IMR-90 (cell line): ENCODE measurements at regions not wholly inside any gene's neighbourhood (a gene's known extent, or its start where the extent isn't known, plus 50 kb on each side); places are given as distances from the start of the nearest gene placed in this dataset.

ENCODE experiments used
- ATAC-seq: fragments of 200-7000 bp; cut with Tn5 transposase; 2 replicates; pipeline ENCODE4 v1.9.1; 2020; ENCODE audit warnings: low read depth, mild to moderate bottlenecking, moderate library complexity
- BruUV-seq: library from RNA; stranded (reverse); fragments of 400-500 nt; replicated peaks from 2 replicates; lab custom pipeline; 2021; lab: Mats Ljungman, UMichigan
- CTCF ChIA-PET: fragments of 300-600 bp; formaldehyde crosslinking; extraction: SDS; loops from one replicate; lab custom pipeline; 2021; ENCODE audit warnings: antibody characterized with exemption; lab: Yijun Ruan, JAX
- POLR2A ChIA-PET: fragments of 300-600 bp; sonication (Branson Sonifier 250); formaldehyde crosslinking; loops from one replicate; lab custom pipeline; 2022; ENCODE audit warnings: antibody characterized with exemption; ENCODE audit not compliant: unreplicated experiment; lab: Charles Lee
- DNase-seq: peaks from one replicate; pipeline ENCODE4 v3.0.0; 2013
- H2AFZ ChIP-seq: replicated peaks from 2 replicates; pipeline ENCODE3; 2013; ENCODE audit warnings: low read length, mild to moderate bottlenecking; ENCODE audit not compliant: poor library complexity
- H2AK5ac ChIP-seq: 2 replicates; pipeline ENCODE4 v1.6.1; 2013; ENCODE audit warnings: low read depth, low read length, inconsistent platforms
- H2AK9ac ChIP-seq: replicated peaks from 2 replicates; pipeline ENCODE3; 2013; ENCODE audit warnings: mild to moderate bottlenecking, low read depth, low read length, moderate library complexity; ENCODE audit not compliant: poor library complexity
- H2BK120ac ChIP-seq: 2 replicates; pipeline ENCODE4 v1.6.1; 2013; ENCODE audit warnings: low read depth, low read length, inconsistent platforms
- H2BK15ac ChIP-seq: 3 replicates; pipeline ENCODE4 v1.6.1; 2013; ENCODE audit warnings: low read depth, low read length, inconsistent platforms
- H2BK20ac ChIP-seq: 2 replicates; pipeline ENCODE4 v1.6.1; 2013; ENCODE audit warnings: low read depth, mild to moderate bottlenecking, inconsistent platforms, low read length, moderate library complexity
- H2BK5ac ChIP-seq: 2 replicates; pipeline ENCODE4 v1.6.1; 2013; ENCODE audit warnings: mild to moderate bottlenecking, low read depth, low read length, inconsistent platforms; ENCODE audit not compliant: poor library complexity, severe bottlenecking
- H3K14ac ChIP-seq: replicated peaks from 2 replicates; pipeline ENCODE4 v1.6.1; 2013; ENCODE audit warnings: low read depth, low read length, inconsistent platforms
- H3K18ac ChIP-seq: 2 replicates; pipeline ENCODE4 v1.6.1; 2013; ENCODE audit warnings: low read depth, low read length, control low read depth
- H3K23ac ChIP-seq: 2 replicates; pipeline ENCODE4 v1.6.1; 2013; ENCODE audit warnings: low read depth, low read length, inconsistent platforms
- H3K27ac ChIP-seq: 2 replicates; pipeline ENCODE4 v1.5.1; 2013; ENCODE audit warnings: mild to moderate bottlenecking, control low read depth, low read length; ENCODE audit not compliant: insufficient read depth
- H3K27me3 ChIP-seq: 2 replicates; pipeline ENCODE4 v1.6.1; 2013; ENCODE audit warnings: low read length; ENCODE audit not compliant: control insufficient read depth, insufficient read depth
- H3K36me3 ChIP-seq: 2 replicates; pipeline ENCODE4 v1.6.1; 2013; ENCODE audit warnings: low read length, mixed read lengths; ENCODE audit not compliant: control insufficient read depth, insufficient read depth
- H3K4ac ChIP-seq: 2 replicates; pipeline ENCODE4 v1.6.1; 2013; ENCODE audit warnings: low read depth, low read length, inconsistent platforms
- H3K4me1 ChIP-seq: 2 replicates; pipeline ENCODE4 v1.6.1; 2013; ENCODE audit warnings: low read length, mixed read lengths; ENCODE audit not compliant: control insufficient read depth, insufficient read depth
- H3K4me2 ChIP-seq: 2 replicates; pipeline ENCODE4 v1.6.1; 2013; ENCODE audit warnings: low read depth, mild to moderate bottlenecking, control low read depth, low read length, moderate library complexity
- H3K4me3 ChIP-seq: 2 replicates; pipeline ENCODE4 v1.5.1; 2013; ENCODE audit warnings: low read depth, mild to moderate bottlenecking, control low read depth, low read length, moderate library complexity; ENCODE audit not compliant: insufficient read depth
- H3K56ac ChIP-seq: 2 replicates; pipeline ENCODE4 v1.6.1; 2013; ENCODE audit warnings: low read length, inconsistent platforms; ENCODE audit not compliant: insufficient read depth; ENCODE audit errors: extremely low read depth
- H3K79me1 ChIP-seq, 2 experiments: 2 replicates each; pipeline ENCODE4 v1.6.1; 2013; ENCODE audit warnings: low read length in 2 of 2, inconsistent platforms in 1 of 2, low read depth in 1 of 2
- H3K9ac ChIP-seq: 2 replicates; pipeline ENCODE4 v1.6.1; 2013; ENCODE audit warnings: low read depth, low read length, control low read depth
- H3K9me1 ChIP-seq: 2 replicates; pipeline ENCODE4 v1.6.1; 2013; ENCODE audit warnings: low read length, inconsistent platforms; ENCODE audit not compliant: insufficient read depth
- H3K9me3 ChIP-seq: 2 replicates; pipeline ENCODE4 v1.6.1; 2013; ENCODE audit warnings: low read length; ENCODE audit not compliant: control insufficient read depth, insufficient read depth
- H4K20me1 ChIP-seq: 2 replicates; pipeline ENCODE4 v1.6.1; 2013; ENCODE audit warnings: low read length, inconsistent platforms; ENCODE audit not compliant: insufficient read depth
- H4K5ac ChIP-seq: 2 replicates; pipeline ENCODE4 v1.6.1; 2013; ENCODE audit warnings: mild to moderate bottlenecking, low read depth, low read length, control low read depth
- H4K8ac ChIP-seq, 2 experiments: 2 replicates each; pipeline ENCODE4 v1.6.1; 2013; ENCODE audit warnings: low read depth in 2 of 2, low read length in 2 of 2, control low read depth in 1 of 2, inconsistent platforms in 1 of 2
- H4K91ac ChIP-seq: 2 replicates; pipeline ENCODE4 v1.6.1; 2013; ENCODE audit warnings: low read depth, low read length, inconsistent platforms; ENCODE audit not compliant: insufficient read depth
- BHLHE40 ChIP-seq: fragments of 150-350 bp; IDR thresholded peaks from 2 replicates; pipeline ENCODE4 v1.6.1; 2016; ENCODE audit warnings: mild to moderate bottlenecking, low read depth, low read length
- CEBPB ChIP-seq: IDR thresholded peaks from 2 replicates; pipeline ENCODE4 v1.6.1; 2012; ENCODE audit warnings: low read depth, low read length, improper control_type of control experiment
- CHD1 ChIP-seq: IDR thresholded peaks from 2 replicates; pipeline ENCODE4 v1.6.1; 2012; ENCODE audit warnings: low read depth, low read length, improper control_type of control experiment
- CTCF ChIP-seq: conservative IDR thresholded peaks from 2 replicates; pipeline ENCODE4 v1.5.1; 2012; ENCODE audit warnings: mild to moderate bottlenecking, low read depth, low read length, improper control_type of control experiment
- ELK1 ChIP-seq: fragments of 150-350 bp; IDR thresholded peaks from 2 replicates; pipeline ENCODE4 v1.6.1; 2016; ENCODE audit warnings: low read depth, mild to moderate bottlenecking, low read length, moderate library complexity, borderline replicate concordance
- FOS ChIP-seq: fragments of 150-350 bp; IDR thresholded peaks from 2 replicates; pipeline ENCODE4 v1.6.1; 2016; ENCODE audit warnings: low read depth, low read length
- MAFK ChIP-seq: IDR thresholded peaks from 2 replicates; pipeline ENCODE4 v1.6.1; 2012; ENCODE audit warnings: low read depth, low read length, improper control_type of control experiment
- MAZ ChIP-seq: IDR thresholded peaks from 2 replicates; pipeline ENCODE4 v1.6.1; 2012; ENCODE audit warnings: low read depth, mild to moderate bottlenecking, low read length, improper control_type of control experiment, moderate library complexity, borderline replicate concordance
- MXI1 ChIP-seq: IDR thresholded peaks from 2 replicates; pipeline ENCODE4 v1.6.1; 2012; ENCODE audit warnings: low read depth, mild to moderate bottlenecking, low read length, moderate library complexity, borderline replicate concordance
- NFE2L2 ChIP-seq: fragments of 150-350 bp; IDR thresholded peaks from 2 replicates; pipeline ENCODE4 v1.6.1; 2016; ENCODE audit warnings: low read depth, mild to moderate bottlenecking, low read length
- POLR2A ChIP-seq: IDR thresholded peaks from 2 replicates; pipeline ENCODE4 v1.6.1; 2012; ENCODE audit warnings: mild to moderate bottlenecking, low read depth, low read length
- RAD21 ChIP-seq: IDR thresholded peaks from 2 replicates; pipeline ENCODE4 v1.6.1; 2012; ENCODE audit warnings: low read length, improper control_type of control experiment
- RCOR1 ChIP-seq: IDR thresholded peaks from 2 replicates; pipeline ENCODE4 v1.6.1; 2012; ENCODE audit warnings: mild to moderate bottlenecking, low read length, improper control_type of control experiment; ENCODE audit not compliant: insufficient replicate concordance
- RFX5 ChIP-seq: IDR thresholded peaks from 2 replicates; pipeline ENCODE4 v1.8.0; 2012; ENCODE audit warnings: low read depth, mild to moderate bottlenecking, low read length, moderate library complexity
- SMC3 ChIP-seq: fragments of 150-350 bp; IDR thresholded peaks from 2 replicates; pipeline ENCODE4 v1.6.1; 2016; ENCODE audit warnings: low read depth, mild to moderate bottlenecking, antibody characterized with exemption, low read length, moderate library complexity
- USF2 ChIP-seq: fragments of 150-350 bp; IDR thresholded peaks from 2 replicates; pipeline ENCODE4 v1.6.1; 2017; ENCODE audit warnings: mild to moderate bottlenecking, antibody characterized with exemption, low read length, low read depth
- WGBS, 2 experiments: methylation state at CpG; one replicate each; pipeline versions ENCODE4 v1.1.5 to v1.1.7; 2013; ENCODE audit warnings: missing lambda C conversion rate in 2 of 2; ENCODE audit not compliant: insufficient read length in 1 of 2; ENCODE audit errors: extremely low coverage in 2 of 2; 5-methylcytosine and 5-hydroxymethylcytosine counted together
- dilution Hi-C: fragments of 300-500 bp; cut with HindIII; formaldehyde crosslinking; loops from one replicate; pipeline ENCODE4 v1.14.3; 2018; ENCODE audit warnings: low sequenced_read_pairs; ENCODE audit not compliant: unreplicated experiment
- in situ Hi-C: fragments of 300-500 bp; cut with MboI; formaldehyde crosslinking; loops from 3 replicates; pipeline ENCODE4 v1.14.3; 2019; ENCODE audit warnings: low sequenced_read_pairs, inconsistent platforms, mixed read lengths
- intact Hi-C: fragments of 100-400 bp; cut with micrococcal nuclease; formaldehyde crosslinking; loops from 2 replicates; pipeline ENCODE4 v1.10.0; 2022

- dilution Hi-C loops: no loop called here
- no peak overlapping the region for H3K27ac ChIP-seq
- peaks cover 18% of the 10 kb centered on the region for H3K9me1 ChIP-seq
- no peak for TF ChIP-seq ELK1
- no peak for TF ChIP-seq CHD1
- TF ChIP-seq USF2: no peak
- TF ChIP-seq SMC3: no peak
- TF ChIP-seq CTCF: no peak
- TF ChIP-seq RCOR1: no peak
- no peak for TF ChIP-seq RAD21
- TF ChIP-seq CEBPB: no peak
- TF ChIP-seq POLR2A: no peak
- TF ChIP-seq NFE2L2: no peak
- TF ChIP-seq MAFK: no peak
- TF ChIP-seq FOS: no peak
- TF ChIP-seq RFX5: no peak
- TF ChIP-seq BHLHE40: no peak
- TF ChIP-seq MAZ: no peak
- no peak for TF ChIP-seq MXI1
- no peak overlapping the region for H3K9ac ChIP-seq
- no peak overlapping the region for H4K8ac ChIP-seq
- ATAC-seq (no peak), DNase-seq (no peak)
- H3K56ac ChIP-seq: no peak overlapping the region
- peaks cover 20% of the 10 kb centered on the region for H4K20me1 ChIP-seq
- no TSS peak for BruUV-seq
- in situ Hi-C loops: no loop called here
- no peak overlapping the region for H3K14ac ChIP-seq
- H3K4me1 ChIP-seq: peaks cover 13% of the 10 kb centered on the region
- CTCF ChIA-PET: no interaction called here
- H2BK120ac ChIP-seq: no peak overlapping the region
- intact Hi-C loops: no loop called here
- H2AK5ac ChIP-seq: no peak overlapping the region
- H3K9me3 ChIP-seq: no peaks in the 10 kb centered on the region
- peaks cover 3% of the 10 kb centered on the region; the same call in 1 of the 2 replicates for H3K36me3 ChIP-seq
- no peak overlapping the region for H2AFZ ChIP-seq
- H3K79me1 ChIP-seq: peaks cover 13 to 37% of the 10 kb centered on the region in 2 experiments
- H3K18ac ChIP-seq: no peak overlapping the region
- no peak overlapping the region for H2AK9ac ChIP-seq
- no peak overlapping the region for H4K5ac ChIP-seq
- no peak overlapping the region for H2BK5ac ChIP-seq
- H3K4me3 ChIP-seq: no peak overlapping the region
- no peak overlapping the region for H3K4me2 ChIP-seq
- no peak overlapping the region for H3K4ac ChIP-seq
- H3K23ac ChIP-seq: no peak overlapping the region
- no CpG with 5 or more reads among the region's 7 CpGs for WGBS, 2 experiments
- POLR2A ChIA-PET: no interaction called here
- H2BK20ac ChIP-seq: no peak overlapping the region
- no peaks in the 10 kb centered on the region for H3K27me3 ChIP-seq
- no peak overlapping the region for H4K91ac ChIP-seq
- no peak overlapping the region for H2BK15ac ChIP-seq
Observed at GRCh38 chr14:100396266-100396795, 73.2 kb downstream of the SLC25A47 start.
